ENCODE measurements at regions not wholly inside any gene's neighbourhood (a gene's known extent, or its start where the extent isn't known, plus 50 kb on each side); places are given as distances from the start of the nearest gene placed in this dataset.
"Not testable (repeated sequence)": the region's sequence is repeated elsewhere in the genome, so short reads cannot be mapped to it uniquely, and the experiment has no call there.

DNA sequence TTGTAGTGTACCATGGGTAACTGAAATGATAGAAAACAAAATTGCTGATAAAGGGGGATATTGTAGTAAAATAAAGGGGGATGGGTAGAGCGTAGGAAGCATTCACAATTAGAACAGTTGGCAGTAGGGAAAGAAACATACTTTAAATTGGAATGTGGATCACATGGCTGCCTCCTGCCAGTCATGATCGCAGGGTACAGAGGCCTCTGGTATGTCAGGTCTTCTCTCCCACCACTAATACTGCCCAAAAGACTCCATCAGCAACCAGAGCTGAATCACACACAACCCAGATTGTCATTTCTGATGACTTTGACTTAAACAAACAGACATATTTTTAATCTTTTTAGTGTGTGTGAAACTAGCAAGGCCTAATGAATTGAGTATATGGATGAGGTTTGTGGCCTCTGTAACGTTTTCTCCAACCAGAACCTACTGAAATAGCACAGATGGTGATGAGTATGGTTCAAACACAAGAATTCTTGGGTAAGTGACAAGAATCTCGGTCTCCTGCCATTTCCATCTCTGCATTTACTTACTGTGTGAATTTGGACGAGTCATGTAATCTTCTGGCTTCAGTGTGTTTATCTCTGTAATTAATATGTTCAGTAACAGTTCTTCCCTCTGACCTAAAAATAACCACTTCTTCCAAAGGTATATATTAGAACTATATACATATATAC, 112.6 kb downstream of the USP22 start:
- DNase-seq (ENCODE audit: insufficient read length, low spot score) (no peak), FAIRE-seq (no peak)
- TF ChIP-seq POLR2A (IDR thresholded peaks at IDR 0.05; ENCODE audit: low read depth, low read length): no peak

DNA sequence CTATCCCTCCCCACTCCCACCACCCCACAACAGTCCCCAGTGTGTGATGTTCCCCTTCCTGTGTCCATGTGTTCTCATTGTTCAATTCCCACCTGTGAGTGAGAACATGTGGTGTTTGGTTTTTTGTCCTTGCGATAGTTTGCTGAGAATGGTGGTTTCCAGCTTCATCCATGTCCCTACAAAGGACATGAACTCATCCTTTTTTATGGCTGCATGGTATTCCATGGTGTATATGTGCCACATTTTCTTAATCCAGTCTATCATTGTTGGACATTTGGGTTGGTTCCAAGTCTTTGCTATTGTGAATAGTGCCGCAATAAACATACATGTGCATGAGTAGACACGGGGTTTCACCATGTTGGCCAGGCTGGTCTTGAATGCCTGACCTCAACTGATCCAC, 109.8 kb downstream of the USP22 start:
- not testable (repeated sequence) for DNase-seq (ENCODE audit: insufficient read length, low spot score); FAIRE-seq

DNA sequence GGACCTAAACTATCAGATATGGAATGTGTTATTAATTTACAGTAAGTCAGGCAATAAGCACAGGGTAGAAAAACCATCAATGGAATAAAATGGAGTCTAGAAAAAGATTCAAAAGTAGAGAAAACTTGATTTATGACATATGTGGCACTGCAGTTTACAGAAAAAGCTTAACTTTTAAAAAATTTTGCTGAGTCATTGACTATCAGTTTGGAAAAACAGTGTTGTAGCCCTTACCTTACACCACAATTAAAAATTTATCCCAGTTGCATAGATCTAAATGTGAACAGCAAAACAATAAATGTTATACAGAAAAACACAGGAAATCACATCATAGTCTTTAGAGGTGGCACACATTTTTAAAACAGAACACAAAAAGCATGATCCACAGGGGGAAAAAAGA, 108.5 kb downstream of the USP22 start:
- FAIRE-seq (no peak), DNase-seq (ENCODE audit: insufficient read length, low spot score) (no peak)
- TF ChIP-seq POLR2A (IDR thresholded peaks at IDR 0.05; ENCODE audit: low read depth, low read length): no peak

DNA sequence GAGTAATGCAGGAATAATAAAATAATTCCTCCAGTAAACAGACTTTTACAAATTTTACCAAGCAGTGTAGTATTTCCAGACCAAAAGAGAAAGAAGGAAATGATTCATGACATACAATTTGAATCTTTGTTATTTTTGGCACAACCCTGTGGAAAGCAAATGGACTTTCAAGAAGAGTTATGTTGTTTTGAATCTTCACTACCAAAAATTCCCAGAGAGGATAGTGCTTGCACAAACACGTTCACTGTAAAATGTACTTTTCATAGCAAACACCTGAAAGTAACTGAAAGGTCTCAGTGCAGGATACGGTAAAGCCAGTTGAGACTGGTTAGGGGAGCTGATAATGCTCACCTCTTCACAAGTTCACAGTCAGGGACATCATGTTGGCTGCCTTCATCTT, 107.1 kb downstream of the USP22 start:
- TF ChIP-seq POLR2A (IDR thresholded peaks at IDR 0.05; ENCODE audit: low read depth, low read length): no peak
- DNase-seq (ENCODE audit: insufficient read length, low spot score) (no peak), FAIRE-seq (peak; percentile 74)

DNA sequence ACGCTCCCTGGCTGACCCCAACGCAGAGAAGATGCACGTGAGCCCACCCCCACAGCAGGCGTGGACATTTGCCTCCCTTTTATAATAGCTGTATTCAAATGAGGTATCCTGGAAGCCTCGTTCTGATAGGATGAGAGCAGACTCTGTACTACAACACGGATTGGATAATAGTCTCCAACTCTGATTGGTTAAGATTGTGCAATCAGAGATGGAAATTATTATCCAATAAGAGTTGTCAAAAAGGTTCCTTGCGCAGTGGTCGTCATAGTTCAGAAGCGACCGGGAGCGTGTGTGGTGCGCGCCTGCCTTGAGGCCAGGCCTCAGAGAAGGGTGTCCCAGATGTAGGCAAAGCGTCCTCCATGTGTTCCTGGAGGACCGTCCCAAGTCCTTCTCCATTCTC, 104.6 kb downstream of the USP22 start:
- TF ChIP-seq POLR2A (IDR thresholded peaks at IDR 0.05; ENCODE audit: low read depth, low read length): no peak
- DNase-seq (ENCODE audit: insufficient read length, low spot score) (no peak), FAIRE-seq (no peak)

DNA sequence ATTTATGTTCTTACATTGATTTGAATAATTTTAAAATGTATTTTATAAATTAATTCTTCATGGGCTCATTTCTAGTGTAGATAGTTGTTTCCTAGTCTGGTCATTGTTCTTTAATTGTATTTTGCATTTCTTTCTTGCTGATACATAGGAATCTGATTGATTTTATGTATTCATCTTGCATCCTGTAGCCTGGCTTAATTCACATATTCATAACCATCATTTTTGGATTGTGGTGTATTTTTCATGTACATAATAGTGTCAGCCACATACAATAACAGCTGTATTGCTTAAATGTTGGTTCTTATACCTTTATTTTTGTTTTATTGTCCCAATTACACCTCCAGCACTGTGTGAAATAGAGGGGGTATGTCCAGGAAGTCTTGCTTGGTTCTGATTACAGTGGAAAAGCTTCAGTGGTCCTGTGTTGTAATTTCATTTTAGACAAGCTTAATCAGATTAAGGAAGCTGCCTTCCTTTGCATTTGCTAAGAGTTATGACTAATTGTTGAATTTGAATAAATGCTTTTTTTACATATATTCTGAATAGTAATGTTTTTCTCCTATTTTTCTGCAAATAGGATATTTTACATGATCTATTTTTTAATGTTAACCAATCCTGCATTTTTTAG, 103.7 kb downstream of the USP22 start:
- DNase-seq (ENCODE audit: insufficient read length, low spot score): no peak
- no peak for TF ChIP-seq POLR2A (IDR thresholded peaks at IDR 0.05; ENCODE audit: low read depth, low read length)
- no peak for FAIRE-seq

DNA sequence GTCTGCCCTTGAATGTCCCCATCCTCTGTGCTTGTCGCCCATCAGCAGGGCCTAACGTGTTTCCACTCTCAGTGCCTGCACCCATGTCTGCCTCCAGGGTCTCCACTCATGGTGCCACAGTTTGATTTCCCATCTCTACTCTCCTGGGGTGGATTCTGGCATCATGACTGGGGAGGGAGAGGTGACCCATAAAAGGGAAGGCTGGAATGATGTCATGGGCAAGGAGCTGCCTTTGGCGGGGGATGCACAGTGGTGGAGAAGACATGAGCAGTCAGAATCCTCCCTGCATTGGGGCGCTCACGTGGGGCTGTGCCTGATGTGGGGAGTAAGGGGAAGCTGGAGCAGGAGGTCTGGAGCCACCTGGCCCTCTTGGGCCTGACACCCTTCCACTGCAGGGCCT, 100.9 kb downstream of the USP22 start:
- FAIRE-seq (no peak), DNase-seq (ENCODE audit: insufficient read length, low spot score) (no peak)
- TF ChIP-seq POLR2A (IDR thresholded peaks at IDR 0.05; ENCODE audit: low read depth, low read length): no peak

DNA sequence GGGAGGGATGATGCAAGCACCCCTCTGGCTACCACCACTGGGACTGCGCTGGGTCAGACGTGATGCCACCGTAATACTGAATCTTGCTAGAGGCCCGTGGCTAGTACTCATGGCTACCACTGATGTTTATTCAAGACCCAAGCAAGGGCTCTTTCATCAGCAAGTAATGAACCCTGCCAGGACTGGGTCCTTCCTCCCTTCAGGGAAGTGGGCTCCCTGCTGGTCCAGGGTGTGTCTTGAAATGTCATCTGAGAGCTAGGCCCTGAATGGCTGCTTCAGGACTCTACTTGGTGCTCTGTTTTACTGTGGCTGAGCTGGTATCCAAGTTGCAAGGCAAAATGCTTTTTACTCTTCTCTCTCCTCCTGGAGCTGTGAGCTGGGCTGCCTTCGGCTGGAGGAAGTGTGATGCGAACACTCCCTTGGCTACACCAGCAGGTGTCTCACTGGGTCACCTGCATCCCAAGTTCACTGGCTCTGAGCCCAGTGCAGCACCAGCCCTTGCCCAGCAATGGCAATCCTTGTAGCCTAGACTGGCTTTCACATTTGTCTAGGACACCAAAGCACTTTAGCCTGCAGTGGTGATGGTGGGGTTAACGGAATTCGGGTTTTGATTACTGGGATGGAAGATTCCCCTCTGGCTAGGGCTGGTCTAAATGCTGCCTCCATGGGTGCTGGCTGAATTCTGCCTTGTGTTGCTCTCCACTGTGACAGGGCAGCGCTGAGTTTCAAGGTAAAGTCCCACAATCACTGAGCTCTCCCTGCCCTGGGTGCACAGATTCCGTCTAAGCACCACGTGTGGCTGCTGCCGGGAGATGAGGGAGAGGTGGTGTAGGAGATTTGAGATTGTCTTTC, 98.6 kb downstream of the USP22 start:
- no peak for FAIRE-seq
- no peak for DNase-seq (ENCODE audit: insufficient read length, low spot score)
- no peak for TF ChIP-seq POLR2A (IDR thresholded peaks at IDR 0.05; ENCODE audit: low read depth, low read length)

DNA sequence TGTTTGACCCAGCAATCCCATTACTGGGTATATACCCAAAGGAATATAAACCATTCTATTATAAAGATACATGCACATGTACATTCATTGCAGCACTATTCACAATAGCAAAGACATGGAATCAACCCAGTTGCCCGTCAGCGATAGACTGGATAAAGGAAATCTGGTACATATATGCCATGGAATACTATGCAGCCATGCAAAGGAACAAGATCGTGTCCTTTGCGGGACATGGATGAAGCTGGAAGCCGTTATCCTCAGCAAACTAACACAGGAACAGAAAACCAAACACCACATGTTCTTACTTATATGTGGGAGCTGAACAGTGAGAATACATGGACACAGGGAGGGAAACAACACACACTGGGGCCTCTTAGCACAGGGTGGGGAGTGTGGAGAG, 95.1 kb downstream of the USP22 start:
- FAIRE-seq; DNase-seq (ENCODE audit: insufficient read length, low spot score): not testable (repeated sequence)

DNA sequence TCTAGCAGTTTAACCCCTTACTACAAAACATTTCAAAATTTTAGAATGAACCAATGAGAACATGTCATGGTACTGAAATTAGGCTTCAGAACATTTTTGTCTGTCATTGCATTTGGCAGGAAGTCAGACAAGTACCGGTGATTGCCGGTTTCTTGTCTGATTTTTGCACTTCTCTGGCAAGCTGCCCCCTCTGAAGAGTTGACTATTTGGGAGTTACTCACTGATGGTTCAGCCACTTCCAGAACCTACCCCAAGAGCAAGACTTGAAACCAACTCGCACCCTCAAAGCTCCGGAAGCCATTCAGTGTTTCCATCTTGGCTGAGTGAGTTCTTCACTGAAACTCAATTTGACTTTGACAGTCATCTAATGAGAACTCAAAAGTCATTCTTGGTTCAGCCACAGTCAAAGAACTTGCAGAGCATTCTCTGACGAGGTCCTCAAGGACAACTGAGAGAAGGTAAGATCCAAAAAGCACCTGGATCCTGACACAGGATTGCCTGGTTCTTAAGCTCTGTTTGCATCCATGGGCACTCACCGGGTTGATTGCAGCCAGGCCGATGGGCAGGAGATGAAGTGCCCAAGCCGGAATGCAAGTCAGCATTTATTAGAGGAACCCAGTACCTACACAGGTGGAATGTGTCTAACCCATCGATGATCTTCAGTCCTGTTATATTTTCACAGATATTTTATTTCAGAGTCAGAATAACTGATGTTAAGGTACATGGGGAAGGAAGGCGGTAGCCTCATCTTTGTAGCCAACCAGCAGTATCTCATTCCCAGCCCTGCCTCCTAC, 93.6 kb downstream of the USP22 start:
- DNase-seq (ENCODE audit: insufficient read length, low spot score) (no peak), FAIRE-seq (no peak)
- TF ChIP-seq POLR2A (IDR thresholded peaks at IDR 0.05; ENCODE audit: low read depth, low read length): no peak
